Neuronal stem cell (in vitro differentiated cells): ENCODE measurements at regions not wholly inside any gene's neighbourhood (a gene's known extent, or its start where the extent isn't known, plus 50 kb on each side); places are given as distances from the start of the nearest gene placed in this dataset. TPM values are rescaled to one million over a fixed set of nuclear protein-coding genes. Genes with fewer than 3 reads are reported as not detected.

ENCODE experiments used
- DNase-seq: peaks from one replicate; pipeline ENCODE4 v3.0.0-alpha.2; 2013; ENCODE audit warnings: low spot score
- H2AFZ ChIP-seq: one replicate; pipeline ENCODE4 v1.6.1; 2013; ENCODE audit warnings: mild to moderate bottlenecking, low read length, inconsistent platforms
- H2AK5ac ChIP-seq: 2 replicates; pipeline ENCODE4 v1.6.1; 2013; ENCODE audit warnings: low read depth, mild to moderate bottlenecking, inconsistent platforms, low read length, moderate library complexity, mixed read lengths
- H2BK120ac ChIP-seq: 2 replicates; pipeline ENCODE4 v1.6.1; 2013; ENCODE audit warnings: low read depth, mild to moderate bottlenecking, inconsistent platforms, low read length, moderate library complexity, mixed read lengths
- H2BK12ac ChIP-seq: one replicate; pipeline ENCODE4 v1.6.1; 2013; ENCODE audit warnings: low read length, inconsistent platforms
- H2BK15ac ChIP-seq: 2 replicates; pipeline ENCODE4 v1.6.1; 2013; ENCODE audit warnings: mild to moderate bottlenecking, low read length, inconsistent platforms, mixed read lengths
- H2BK5ac ChIP-seq: one replicate; pipeline ENCODE4 v1.6.1; 2013; ENCODE audit warnings: inconsistent platforms, mild to moderate bottlenecking, low read length, moderate library complexity
- H3K14ac ChIP-seq: one replicate; pipeline ENCODE4 v1.6.1; 2013; ENCODE audit warnings: low read length, inconsistent platforms
- H3K18ac ChIP-seq: 2 replicates; pipeline ENCODE4 v1.6.1; 2013; ENCODE audit warnings: low read length, inconsistent platforms
- H3K23ac ChIP-seq: 2 replicates; pipeline ENCODE4 v1.6.1; 2013; ENCODE audit warnings: low read depth, mild to moderate bottlenecking, mixed read lengths, low read length, inconsistent platforms; ENCODE audit not compliant: poor library complexity
- H3K27ac ChIP-seq: replicated peaks from 3 replicates; pipeline ENCODE4 v1.5.1; 2013; ENCODE audit warnings: low read length, inconsistent platforms
- H3K27me3 ChIP-seq, 3 experiments: 2 replicates each; pipeline ENCODE4 v1.6.1; 2013; ENCODE audit warnings: low read length in 3 of 3, mild to moderate bottlenecking in 2 of 3, inconsistent platforms in 1 of 3, low read depth in 1 of 3, mixed read lengths in 1 of 3, moderate library complexity in 1 of 3; ENCODE audit not compliant: control insufficient read depth in 3 of 3, insufficient read depth in 3 of 3
- H3K36me3 ChIP-seq, 2 donors: replicated peaks in 1 of 2; 2 replicates each; pipeline ENCODE4 v1.6.1; 2013; ENCODE audit warnings: low read length in 2 of 2; ENCODE audit not compliant: control insufficient read depth in 2 of 2, insufficient read depth in 2 of 2
- H3K4ac ChIP-seq: 2 replicates; pipeline ENCODE4 v1.6.1; 2013; ENCODE audit warnings: inconsistent platforms, mild to moderate bottlenecking, low read length, moderate library complexity
- H3K4me1 ChIP-seq, 2 donors: 1 replicate in 1 of 2; 2 replicates in 1 of 2; pipeline ENCODE4 v1.6.1; 2013; ENCODE audit warnings: low read length in 2 of 2, low read depth in 1 of 2; ENCODE audit not compliant: control insufficient read depth in 2 of 2, insufficient read depth in 1 of 2
- H3K4me2 ChIP-seq: one replicate; pipeline ENCODE4 v1.6.1; 2013; ENCODE audit warnings: mild to moderate bottlenecking, low read length, inconsistent platforms; ENCODE audit not compliant: insufficient read depth, poor library complexity, severe bottlenecking
- H3K4me3 ChIP-seq, 2 donors: 2 replicates each; pipeline ENCODE4 v1.5.1; 2013; ENCODE audit warnings: low read length in 2 of 2, mild to moderate bottlenecking in 2 of 2, inconsistent platforms in 1 of 2, moderate library complexity in 1 of 2
- H3K79me1 ChIP-seq: one replicate; pipeline ENCODE4 v1.6.1; 2013; ENCODE audit warnings: low read depth, mild to moderate bottlenecking, inconsistent platforms, low read length, moderate library complexity
- H3K9ac ChIP-seq: one replicate; pipeline ENCODE4 v1.6.1; 2013; ENCODE audit warnings: mild to moderate bottlenecking, low read depth, low read length, inconsistent platforms; ENCODE audit not compliant: poor library complexity
- H3K9me3 ChIP-seq, 2 donors: replicated peaks in 1 of 2; 2 replicates each; pipeline versions ENCODE3 to v1.6.1; 2013; ENCODE audit warnings: low read length in 2 of 2, mild to moderate bottlenecking in 2 of 2, inconsistent platforms in 1 of 2, low read depth in 1 of 2, mixed read lengths in 1 of 2, moderate library complexity in 1 of 2; ENCODE audit not compliant: control insufficient read depth in 2 of 2, insufficient read depth in 1 of 2
- H4K8ac ChIP-seq: one replicate; pipeline ENCODE4 v1.6.1; 2013; ENCODE audit warnings: low read depth, mild to moderate bottlenecking, inconsistent platforms, low read length, moderate library complexity
- H4K91ac ChIP-seq: one replicate; pipeline ENCODE4 v1.6.1; 2013; ENCODE audit warnings: low read length, low read depth, mild to moderate bottlenecking, inconsistent platforms; ENCODE audit not compliant: poor library complexity
- WGBS, 2 donors: extraction: QIAGEN DNeasy Blood & Tissue Kit; methylation state at CpG; one replicate each; pipeline ENCODE4 v1.1.7; 2013; ENCODE audit warnings: missing lambda C conversion rate in 2 of 2, mixed read lengths in 1 of 2; ENCODE audit not compliant: insufficient read length in 2 of 2, insufficient replicate concordance in 1 of 2; ENCODE audit errors: extremely low coverage in 2 of 2; 5-methylcytosine and 5-hydroxymethylcytosine counted together
- small RNA-seq: library from polyadenylated mRNA; stranded (forward); fragments of <200 nt; extraction: miRNeasy Mini kit (QIAGEN cat#:217004); gene quantifications from one replicate; pipeline ENCODE3, GENCODE V24; 2013; ENCODE audit not compliant: insufficient read depth

DNA sequence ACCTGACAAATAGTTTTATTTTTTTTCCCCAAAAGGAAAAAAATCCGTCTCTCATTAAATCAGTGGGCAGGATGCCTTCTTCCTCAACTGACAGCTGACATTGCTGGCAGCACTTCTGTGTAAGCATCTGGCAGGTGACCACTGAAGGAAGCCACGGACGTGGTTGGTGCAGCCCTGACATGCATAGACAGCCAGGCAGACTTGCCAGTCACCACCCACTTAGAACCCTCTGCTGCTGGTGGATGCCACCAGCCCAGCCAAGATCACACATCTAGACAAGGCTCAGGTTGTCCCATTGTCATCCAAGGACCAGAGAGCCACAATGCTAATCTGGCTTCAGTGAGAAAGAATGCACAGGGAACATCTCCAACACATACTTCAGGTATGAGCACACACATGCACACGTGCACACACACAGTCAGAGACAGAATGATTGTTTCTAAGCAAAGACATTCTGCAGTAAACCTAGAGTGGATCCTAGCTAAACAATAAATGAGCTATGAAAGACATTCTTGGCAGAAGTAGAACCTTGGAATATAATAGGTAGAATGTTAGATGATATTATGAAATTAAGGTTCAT lies 49.8 kb upstream of the BMAL1 start:
- peaks cover 14 to 15% of the 10 kb centered on the region in 2 donors for H3K4me1 ChIP-seq
- H3K18ac ChIP-seq: no peak overlapping the region
- no peak overlapping the region for H3K23ac ChIP-seq
- no CpG with 5 or more reads among the region's 4 CpGs for WGBS, 2 donors
- H3K4me3 ChIP-seq: no peak overlapping the region
- H3K9ac ChIP-seq: no peak overlapping the region
- H3K27me3 ChIP-seq: no peaks in the 10 kb centered on the region
- no peak overlapping the region for H2BK12ac ChIP-seq
- no peak overlapping the region for H3K27ac ChIP-seq
- H3K79me1 ChIP-seq: no peaks in the 10 kb centered on the region
- no peak overlapping the region for H2BK120ac ChIP-seq
- H3K9me3 ChIP-seq: no peaks in the 10 kb centered on the region
- H2BK5ac ChIP-seq: no peak overlapping the region
- no peak for DNase-seq
- no peak overlapping the region for H3K4me2 ChIP-seq
- no peak overlapping the region for H3K4ac ChIP-seq
- no peak overlapping the region for H4K8ac ChIP-seq
- no peak overlapping the region for H2AK5ac ChIP-seq
- no peaks in the 10 kb centered on the region for H3K36me3 ChIP-seq
- no peak overlapping the region for H4K91ac ChIP-seq
- no peak overlapping the region for H2AFZ ChIP-seq
- no peak overlapping the region for H3K14ac ChIP-seq
- H2BK15ac ChIP-seq: no peak overlapping the region

Small RNAs in the stretch of these regions (small RNA-seq; reads per million reads assigned to genes)
- not detected for gene AC022878.1
